Adrenal gland (tissue), 5 donors: ENCODE measurements at regions not wholly inside any gene's neighbourhood (a gene's known extent, or its start where the extent isn't known, plus 50 kb on each side); places are given as distances from the start of the nearest gene placed in this dataset.

ENCODE experiments used
- POLR2A ChIP-seq, 2 donors: fragments of 450-650 bp; IDR thresholded peaks; one replicate each; pipeline ENCODE4 v1.6.1; 2017; ENCODE audit warnings: antibody characterized with exemption in 2 of 2, mild to moderate bottlenecking in 2 of 2, moderate library complexity in 1 of 2
- TF ChIP-seq, protein P1 (sequence below), 6 experiments: fragments of 450-650 bp in 4 of 6; fragments of 200-600 bp in 2 of 6; sonication (generic) in 1 of 6; IDR thresholded peaks; 1 replicate in 5 of 6; 2 replicates in 1 of 6; pipeline versions ENCODE4 v1.5.1 to v1.8.0; 2016 to 2021; ENCODE audit warnings: antibody characterized with exemption in 6 of 6, mild to moderate bottlenecking in 2 of 6, moderate library complexity in 1 of 6
- donor health status: DM: no; HTN: no; CAD: no.

DNA sequence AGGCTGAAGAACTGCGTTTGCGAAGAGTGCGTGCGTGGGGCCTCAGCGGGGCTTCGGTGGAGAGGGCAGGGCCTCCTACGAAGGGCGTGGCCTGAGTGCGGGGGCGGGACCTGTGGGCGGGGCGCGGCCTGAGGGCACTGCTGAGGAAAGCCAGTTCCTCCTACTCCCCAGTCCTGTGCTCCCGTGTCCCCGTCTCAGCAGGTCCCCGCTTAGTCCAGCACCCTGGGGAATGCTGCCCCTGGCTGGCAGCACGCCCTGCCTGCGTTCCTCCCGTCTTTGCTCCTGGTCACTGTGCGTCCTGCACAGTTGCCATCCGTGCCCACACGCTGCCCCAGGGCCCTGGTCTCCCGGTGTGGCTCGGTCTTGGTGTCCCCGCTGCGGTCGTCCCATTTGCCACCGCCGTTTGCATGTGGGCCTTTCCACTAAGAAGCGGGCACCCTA is 177.1 kb downstream of the ZNF248 start:
- no peak for TF ChIP-seq POLR2A (IDR thresholded peaks at IDR 0.05)
- TF ChIP-seq, protein P1, sequence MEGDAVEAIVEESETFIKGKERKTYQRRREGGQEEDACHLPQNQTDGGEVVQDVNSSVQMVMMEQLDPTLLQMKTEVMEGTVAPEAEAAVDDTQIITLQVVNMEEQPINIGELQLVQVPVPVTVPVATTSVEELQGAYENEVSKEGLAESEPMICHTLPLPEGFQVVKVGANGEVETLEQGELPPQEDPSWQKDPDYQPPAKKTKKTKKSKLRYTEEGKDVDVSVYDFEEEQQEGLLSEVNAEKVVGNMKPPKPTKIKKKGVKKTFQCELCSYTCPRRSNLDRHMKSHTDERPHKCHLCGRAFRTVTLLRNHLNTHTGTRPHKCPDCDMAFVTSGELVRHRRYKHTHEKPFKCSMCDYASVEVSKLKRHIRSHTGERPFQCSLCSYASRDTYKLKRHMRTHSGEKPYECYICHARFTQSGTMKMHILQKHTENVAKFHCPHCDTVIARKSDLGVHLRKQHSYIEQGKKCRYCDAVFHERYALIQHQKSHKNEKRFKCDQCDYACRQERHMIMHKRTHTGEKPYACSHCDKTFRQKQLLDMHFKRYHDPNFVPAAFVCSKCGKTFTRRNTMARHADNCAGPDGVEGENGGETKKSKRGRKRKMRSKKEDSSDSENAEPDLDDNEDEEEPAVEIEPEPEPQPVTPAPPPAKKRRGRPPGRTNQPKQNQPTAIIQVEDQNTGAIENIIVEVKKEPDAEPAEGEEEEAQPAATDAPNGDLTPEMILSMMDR (IDR thresholded peaks at IDR 0.05), result no peak
